NB4 (cell line): ENCODE measurements at regions not wholly inside any gene's neighbourhood (a gene's known extent, or its start where the extent isn't known, plus 50 kb on each side); places are given as distances from the start of the nearest gene placed in this dataset.

Experiments used
- DNase-seq: peaks from one replicate; pipeline ENCODE4 v3.0.0; 2010; ENCODE audit warnings: low read depth
- H3K4me3 ChIP-seq: one replicate; pipeline ENCODE4 v1.5.1; 2011; ENCODE audit warnings: mild to moderate bottlenecking, low read depth, low read length, moderate library complexity
- CTCF ChIP-seq: IDR thresholded peaks from one replicate; pipeline ENCODE4 v1.5.1; 2012; ENCODE audit warnings: low read depth, low read length
- MYC ChIP-seq: IDR thresholded peaks from 2 replicates; pipeline ENCODE4 v1.6.1; 2011; ENCODE audit warnings: low read depth, low read length
- POLR2A ChIP-seq: IDR thresholded peaks from 2 replicates; pipeline ENCODE4 v1.6.1; 2011; ENCODE audit warnings: mild to moderate bottlenecking; ENCODE audit not compliant: insufficient read length; ENCODE audit errors: extremely low read depth
- TF ChIP-seq, protein P1 (sequence below): IDR thresholded peaks from 2 replicates; pipeline ENCODE4 v1.6.1; 2011; ENCODE audit warnings: low read depth, low read length

- TF ChIP-seq POLR2A, result no peak
- no peak for TF ChIP-seq CTCF
- TF ChIP-seq, protein P1, sequence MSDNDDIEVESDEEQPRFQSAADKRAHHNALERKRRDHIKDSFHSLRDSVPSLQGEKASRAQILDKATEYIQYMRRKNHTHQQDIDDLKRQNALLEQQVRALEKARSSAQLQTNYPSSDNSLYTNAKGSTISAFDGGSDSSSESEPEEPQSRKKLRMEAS, result no peak
- no peak for TF ChIP-seq MYC
- H3K4me3 ChIP-seq, result no peak overlapping the region
- no peak for DNase-seq
These were observed 50.8 kb upstream of the TPM1 start for GRCh38 chr15:62991698-62992097.

DNA sequence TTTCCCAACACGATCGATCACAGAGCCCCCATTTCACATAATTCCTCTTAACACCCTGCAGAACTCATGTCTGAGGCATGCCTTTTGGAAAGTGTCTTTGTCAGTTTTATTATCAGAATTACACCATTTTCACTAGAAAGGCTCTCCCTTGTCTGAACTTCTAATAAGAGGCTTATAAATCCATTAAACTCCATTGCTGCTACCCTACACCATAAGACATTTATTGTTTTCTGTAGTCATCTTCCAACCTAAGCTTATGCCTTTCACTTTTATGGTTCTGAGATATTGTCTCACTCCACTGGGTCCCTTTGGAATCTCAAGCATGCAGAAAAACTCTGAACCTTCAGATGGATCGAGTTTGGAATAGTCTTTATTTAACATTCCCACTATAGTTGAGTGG, 50.2 kb upstream of the TPM1 start:
- DNase-seq, result no peak
- H3K4me3 ChIP-seq, result no peak overlapping the region
- TF ChIP-seq POLR2A (no peak), CTCF (no peak), MYC (no peak)
